Gastrocnemius medialis (tissue), 4 donors: ENCODE measurements at regions not wholly inside any gene's neighbourhood (a gene's known extent, or its start where the extent isn't known, plus 50 kb on each side); places are given as distances from the start of the nearest gene placed in this dataset.

Experiments
- POLR2A ChIP-seq, 2 donors: fragments of 450-650 bp; IDR thresholded peaks; one replicate each; pipeline ENCODE4 v1.6.1; 2017; ENCODE audit warnings: antibody characterized with exemption in 2 of 2, mild to moderate bottlenecking in 2 of 2, moderate library complexity in 2 of 2
- TF ChIP-seq, protein P1 (sequence below), 5 experiments: fragments of 450-650 bp in 3 of 5; fragments of 200-600 bp in 2 of 5; sonication (generic) in 2 of 5; IDR thresholded peaks in 4 of 5; conservative IDR thresholded peaks in 1 of 5; 1 replicate in 4 of 5; 2 replicates in 1 of 5; pipeline ENCODE4 v1.5.1; 2016 to 2019; ENCODE audit warnings: antibody characterized with exemption in 5 of 5, mild to moderate bottlenecking in 3 of 5, moderate library complexity in 3 of 5

DNA sequence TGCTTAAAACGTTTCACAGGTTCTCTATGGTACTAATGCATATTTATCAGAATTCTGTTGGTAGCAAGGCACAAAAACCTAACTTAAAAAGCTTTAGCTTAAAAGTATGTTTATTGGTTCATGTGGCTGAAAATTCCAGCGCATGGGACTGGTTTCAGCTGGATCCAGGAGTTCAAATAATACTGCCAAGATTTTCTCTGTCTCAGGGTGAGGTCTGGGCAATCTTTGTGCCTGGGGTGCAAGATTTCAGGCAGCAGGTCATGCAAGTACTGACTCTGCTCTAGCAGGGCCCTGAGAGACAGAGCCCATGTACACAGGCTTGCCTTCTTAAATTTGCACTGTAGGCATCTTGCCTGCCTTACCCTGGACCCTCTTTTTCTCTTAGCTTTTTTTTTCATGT lies 134.2 kb upstream of the GAS1 start:
- TF ChIP-seq, protein P1, sequence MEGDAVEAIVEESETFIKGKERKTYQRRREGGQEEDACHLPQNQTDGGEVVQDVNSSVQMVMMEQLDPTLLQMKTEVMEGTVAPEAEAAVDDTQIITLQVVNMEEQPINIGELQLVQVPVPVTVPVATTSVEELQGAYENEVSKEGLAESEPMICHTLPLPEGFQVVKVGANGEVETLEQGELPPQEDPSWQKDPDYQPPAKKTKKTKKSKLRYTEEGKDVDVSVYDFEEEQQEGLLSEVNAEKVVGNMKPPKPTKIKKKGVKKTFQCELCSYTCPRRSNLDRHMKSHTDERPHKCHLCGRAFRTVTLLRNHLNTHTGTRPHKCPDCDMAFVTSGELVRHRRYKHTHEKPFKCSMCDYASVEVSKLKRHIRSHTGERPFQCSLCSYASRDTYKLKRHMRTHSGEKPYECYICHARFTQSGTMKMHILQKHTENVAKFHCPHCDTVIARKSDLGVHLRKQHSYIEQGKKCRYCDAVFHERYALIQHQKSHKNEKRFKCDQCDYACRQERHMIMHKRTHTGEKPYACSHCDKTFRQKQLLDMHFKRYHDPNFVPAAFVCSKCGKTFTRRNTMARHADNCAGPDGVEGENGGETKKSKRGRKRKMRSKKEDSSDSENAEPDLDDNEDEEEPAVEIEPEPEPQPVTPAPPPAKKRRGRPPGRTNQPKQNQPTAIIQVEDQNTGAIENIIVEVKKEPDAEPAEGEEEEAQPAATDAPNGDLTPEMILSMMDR (IDR thresholded peaks at IDR 0.05 in 4 of 5, conservative IDR thresholded peaks at IDR 0.05 in 1 of 5) = no peak
- no peak for TF ChIP-seq POLR2A (IDR thresholded peaks at IDR 0.05)
